MM.1S (cell line): ENCODE measurements at regions not wholly inside any gene's neighbourhood (a gene's known extent, or its start where the extent isn't known, plus 50 kb on each side); places are given as distances from the start of the nearest gene placed in this dataset.

ENCODE experiments used
- CTCF ChIP-seq: fragments of 300-600 bp; sonication (generic); IDR thresholded peaks from 2 replicates; pipeline ENCODE4 v1.5.1; 2016; ENCODE audit warnings: antibody characterized with exemption, low read length, mixed read lengths
- EZH2 ChIP-seq: fragments of 300-600 bp; sonication (generic); optimal IDR thresholded peaks from 2 replicates; pipeline ENCODE3; 2017; ENCODE audit warnings: low read depth, mild to moderate bottlenecking, antibody characterized with exemption, low read length, mixed read lengths
- EZH2phosphoT487 ChIP-seq: fragments of 300-600 bp; sonication (generic); IDR thresholded peaks from 2 replicates; pipeline ENCODE4 v1.6.1; 2018; ENCODE audit warnings: antibody characterized with exemption, low read length

GRCh38 chr20:39983655-39984054 lies 705.4 kb downstream of the MAFB start:
- TF ChIP-seq CTCF (no peak), EZH2 (no peak), EZH2phosphoT487 (no peak)
